ENCODE measurements at regions not wholly inside any gene's neighbourhood (a gene's known extent, or its start where the extent isn't known, plus 50 kb on each side); places are given as distances from the start of the nearest gene placed in this dataset.

GRCh38 chrX:45727761-45728160 is 527.1 kb upstream of the DIPK2B start:
- H3K36me3 ChIP-seq (ENCODE audit: control insufficient read depth, low read depth, low read length): no peaks in the 10 kb centered on the region
- H3K4me1 ChIP-seq (ENCODE audit: control insufficient read depth, low read depth, low read length): no peaks in the 10 kb centered on the region
- H3K27me3 ChIP-seq (ENCODE audit: control insufficient read depth, insufficient read depth, low read length): no peaks in the 10 kb centered on the region
- H3K4me3 ChIP-seq (ENCODE audit: low read length): no peak overlapping the region
- H3K9me3 ChIP-seq (ENCODE audit: control insufficient read depth, low read depth, low read length): peaks cover 13% of the 10 kb centered on the region
- H3K27ac ChIP-seq (ENCODE audit: low read length): no peak overlapping the region
- H3K9ac ChIP-seq (ENCODE audit: low read length): no peak overlapping the region

DNA sequence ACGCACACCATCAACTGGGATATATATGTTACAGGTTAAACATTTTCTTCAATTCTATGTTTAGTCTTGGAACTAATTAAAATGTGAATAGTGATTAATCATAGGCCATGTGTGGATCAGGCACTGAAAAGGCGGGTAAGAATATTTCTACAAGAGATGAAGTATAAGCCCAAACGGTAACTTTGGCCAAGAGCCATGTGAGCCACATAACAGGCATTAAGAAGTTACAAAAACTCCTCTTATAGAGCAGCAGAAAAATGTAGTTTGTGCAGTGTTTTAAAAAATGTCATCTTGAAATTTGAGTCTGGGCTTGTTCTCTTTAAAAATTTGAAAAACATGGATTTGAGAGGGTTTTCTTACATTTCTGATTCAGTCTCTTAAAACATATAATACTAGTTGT is 521.8 kb upstream of the DIPK2B start:
- Histone ChIP-seq H3K27ac (ENCODE audit: low read length) (no peak overlapping the region), H3K36me3 (ENCODE audit: control insufficient read depth, low read depth, low read length) (no peaks in the 10 kb centered on the region), H3K4me3 (ENCODE audit: low read length) (no peak overlapping the region), H3K9ac (ENCODE audit: low read length) (no peak overlapping the region), H3K27me3 (ENCODE audit: control insufficient read depth, insufficient read depth, low read length) (no peaks in the 10 kb centered on the region), H3K9me3 (ENCODE audit: control insufficient read depth, low read depth, low read length) (peaks cover 10% of the 10 kb centered on the region), H3K4me1 (ENCODE audit: control insufficient read depth, low read depth, low read length) (no peaks in the 10 kb centered on the region)

GRCh38 chrX:45719751-45720501 is 519.2 kb upstream of the DIPK2B start:
- Histone ChIP-seq H3K4me1 (ENCODE audit: control insufficient read depth, low read depth, low read length) (no peaks in the 10 kb centered on the region), H3K27ac (ENCODE audit: low read length) (no peak overlapping the region), H3K9me3 (ENCODE audit: control insufficient read depth, low read depth, low read length) (peaks cover 16% of the 10 kb centered on the region), H3K9ac (ENCODE audit: low read length) (no peak overlapping the region), H3K36me3 (ENCODE audit: control insufficient read depth, low read depth, low read length) (no peaks in the 10 kb centered on the region), H3K27me3 (ENCODE audit: control insufficient read depth, insufficient read depth, low read length) (no peaks in the 10 kb centered on the region), H3K4me3 (ENCODE audit: low read length) (no peak overlapping the region)

DNA sequence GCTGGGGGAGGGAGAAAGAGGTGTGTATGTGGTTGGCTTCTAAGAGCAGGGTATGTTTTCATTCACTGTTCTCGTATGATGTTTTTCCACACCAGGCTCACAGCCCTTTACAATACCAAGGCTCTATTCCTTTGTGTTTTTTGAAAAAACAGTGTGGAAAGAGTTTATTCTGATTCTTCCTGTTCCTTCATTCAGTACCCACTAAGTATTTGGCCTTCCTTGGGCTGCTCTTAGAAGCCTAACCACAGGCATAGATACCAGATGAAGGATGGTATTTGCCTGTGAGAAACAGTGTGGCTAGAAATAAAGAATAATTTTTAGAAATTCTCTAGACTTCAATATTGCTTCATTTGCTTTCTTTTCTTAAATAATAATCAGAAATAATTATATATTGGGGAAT is 518.0 kb upstream of the DIPK2B start:
- no peak overlapping the region for H3K27ac ChIP-seq (ENCODE audit: low read length)

DNA sequence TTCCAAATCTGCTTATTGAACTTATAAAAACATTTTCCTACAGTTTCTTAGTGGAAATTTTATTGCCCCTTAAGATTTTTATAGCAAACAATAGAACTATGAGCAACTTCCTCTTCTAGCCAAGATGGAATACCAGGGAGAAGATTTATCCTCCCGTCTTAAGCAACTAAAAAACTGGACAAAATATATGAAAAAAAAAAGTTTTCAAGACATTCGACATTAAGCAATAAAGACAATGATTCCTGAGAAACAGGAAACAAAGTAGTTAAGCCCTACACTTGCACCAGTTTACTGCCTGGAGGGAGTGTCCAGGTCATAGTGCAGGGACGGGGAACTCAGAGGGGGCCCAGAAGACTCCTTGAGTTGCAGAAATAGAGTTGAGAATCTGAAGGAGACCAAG is 516.1 kb upstream of the DIPK2B start:
- no peaks in the 10 kb centered on the region for H3K27me3 ChIP-seq (ENCODE audit: control insufficient read depth, insufficient read depth, low read length)
- H3K27ac ChIP-seq (ENCODE audit: low read length): no peak overlapping the region
- H3K4me3 ChIP-seq (ENCODE audit: low read length): no peak overlapping the region
- H3K9ac ChIP-seq (ENCODE audit: low read length): no peak overlapping the region
- H3K36me3 ChIP-seq (ENCODE audit: control insufficient read depth, low read depth, low read length): no peaks in the 10 kb centered on the region
- peaks cover 22% of the 10 kb centered on the region for H3K9me3 ChIP-seq (ENCODE audit: control insufficient read depth, low read depth, low read length)
- no peaks in the 10 kb centered on the region for H3K4me1 ChIP-seq (ENCODE audit: control insufficient read depth, low read depth, low read length)

More for the DNA sequence above, 518.0 kb upstream of the DIPK2B start:
- no peaks in the 10 kb centered on the region for H3K36me3 ChIP-seq (ENCODE audit: control insufficient read depth, low read depth, low read length)
- H3K4me1 ChIP-seq (ENCODE audit: control insufficient read depth, low read depth, low read length): no peaks in the 10 kb centered on the region
- no peaks in the 10 kb centered on the region for H3K27me3 ChIP-seq (ENCODE audit: control insufficient read depth, insufficient read depth, low read length)
- peaks cover 26% of the 10 kb centered on the region for H3K9me3 ChIP-seq (ENCODE audit: control insufficient read depth, low read depth, low read length)
- no peak overlapping the region for H3K9ac ChIP-seq (ENCODE audit: low read length)
- no peak overlapping the region for H3K4me3 ChIP-seq (ENCODE audit: low read length)

- no peaks in the 10 kb centered on the region for H3K4me1 ChIP-seq (ENCODE audit: control insufficient read depth, low read depth, low read length)
These were observed 515.1 kb upstream of the DIPK2B start for GRCh38 chrX:45715748-45716147.

GRCh38 chrX:45714866-45715265 is 514.2 kb upstream of the DIPK2B start:
- Histone ChIP-seq H3K4me1 (ENCODE audit: control insufficient read depth, low read depth, low read length) (no peaks in the 10 kb centered on the region), H3K9ac (ENCODE audit: low read length) (no peak overlapping the region), H3K4me3 (ENCODE audit: low read length) (no peak overlapping the region), H3K27me3 (ENCODE audit: control insufficient read depth, insufficient read depth, low read length) (no peaks in the 10 kb centered on the region), H3K36me3 (ENCODE audit: control insufficient read depth, low read depth, low read length) (no peaks in the 10 kb centered on the region), H3K27ac (ENCODE audit: low read length) (no peak overlapping the region), H3K9me3 (ENCODE audit: control insufficient read depth, low read depth, low read length) (peaks cover 29% of the 10 kb centered on the region)

More at GRCh38 chrX:45715748-45716147, 515.1 kb upstream of the DIPK2B start:
- H3K27me3 ChIP-seq (ENCODE audit: control insufficient read depth, insufficient read depth, low read length): no peaks in the 10 kb centered on the region
- peaks cover 25% of the 10 kb centered on the region for H3K9me3 ChIP-seq (ENCODE audit: control insufficient read depth, low read depth, low read length)
- H3K9ac ChIP-seq (ENCODE audit: low read length): no peak overlapping the region
- no peak overlapping the region for H3K27ac ChIP-seq (ENCODE audit: low read length)
- no peak overlapping the region for H3K4me3 ChIP-seq (ENCODE audit: low read length)
- no peaks in the 10 kb centered on the region for H3K36me3 ChIP-seq (ENCODE audit: control insufficient read depth, low read depth, low read length)

GRCh38 chrX:45712067-45712466 is 511.4 kb upstream of the DIPK2B start:
- Histone ChIP-seq H3K27ac (ENCODE audit: low read length) (no peak overlapping the region), H3K9ac (ENCODE audit: low read length) (no peak overlapping the region), H3K27me3 (ENCODE audit: control insufficient read depth, insufficient read depth, low read length) (no peaks in the 10 kb centered on the region), H3K36me3 (ENCODE audit: control insufficient read depth, low read depth, low read length) (no peaks in the 10 kb centered on the region), H3K4me1 (ENCODE audit: control insufficient read depth, low read depth, low read length) (no peaks in the 10 kb centered on the region), H3K9me3 (ENCODE audit: control insufficient read depth, low read depth, low read length) (peaks cover 32% of the 10 kb centered on the region), H3K4me3 (ENCODE audit: low read length) (no peak overlapping the region)

DNA sequence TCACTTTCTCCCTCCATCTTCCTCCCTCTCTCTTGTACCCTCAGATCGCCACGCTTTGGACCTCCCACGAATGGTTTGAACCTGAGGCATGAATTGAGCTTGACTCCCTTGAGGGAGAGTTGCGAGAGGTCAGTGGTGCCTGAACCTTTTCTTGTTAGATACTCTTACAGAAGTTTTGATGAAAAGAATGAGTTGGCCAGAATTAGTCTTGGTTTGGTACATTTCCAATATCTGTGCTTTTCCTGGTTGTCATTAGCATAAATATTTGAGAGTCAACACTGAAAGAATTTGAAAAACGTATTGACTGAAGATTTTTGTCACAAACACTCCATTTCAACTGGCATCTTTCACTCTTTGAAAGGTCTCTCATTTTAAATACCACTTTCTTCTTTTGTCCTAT is 510.6 kb upstream of the DIPK2B start:
- H3K9ac ChIP-seq (ENCODE audit: low read length): no peak overlapping the region
- H3K36me3 ChIP-seq (ENCODE audit: control insufficient read depth, low read depth, low read length): no peaks in the 10 kb centered on the region
- no peaks in the 10 kb centered on the region for H3K27me3 ChIP-seq (ENCODE audit: control insufficient read depth, insufficient read depth, low read length)
- H3K4me3 ChIP-seq (ENCODE audit: low read length): no peak overlapping the region
- H3K4me1 ChIP-seq (ENCODE audit: control insufficient read depth, low read depth, low read length): no peaks in the 10 kb centered on the region
- H3K9me3 ChIP-seq (ENCODE audit: control insufficient read depth, low read depth, low read length): peaks cover 29% of the 10 kb centered on the region
- H3K27ac ChIP-seq (ENCODE audit: low read length): no peak overlapping the region

GRCh38 chrX:45710081-45710801 is 509.6 kb upstream of the DIPK2B start:
- no peak overlapping the region for H3K27ac ChIP-seq (ENCODE audit: low read length)
- no peaks in the 10 kb centered on the region for H3K4me1 ChIP-seq (ENCODE audit: control insufficient read depth, low read depth, low read length)
- peaks cover 29% of the 10 kb centered on the region for H3K9me3 ChIP-seq (ENCODE audit: control insufficient read depth, low read depth, low read length)
- no peak overlapping the region for H3K9ac ChIP-seq (ENCODE audit: low read length)
- no peaks in the 10 kb centered on the region for H3K27me3 ChIP-seq (ENCODE audit: control insufficient read depth, insufficient read depth, low read length)
- H3K4me3 ChIP-seq (ENCODE audit: low read length): no peak overlapping the region
- no peaks in the 10 kb centered on the region for H3K36me3 ChIP-seq (ENCODE audit: control insufficient read depth, low read depth, low read length)

GRCh38 chrX:45709381-45709780 is 508.7 kb upstream of the DIPK2B start:
- Histone ChIP-seq H3K36me3 (ENCODE audit: control insufficient read depth, low read depth, low read length) (no peaks in the 10 kb centered on the region), H3K27me3 (ENCODE audit: control insufficient read depth, insufficient read depth, low read length) (no peaks in the 10 kb centered on the region), H3K27ac (ENCODE audit: low read length) (no peak overlapping the region), H3K9ac (ENCODE audit: low read length) (no peak overlapping the region), H3K9me3 (ENCODE audit: control insufficient read depth, low read depth, low read length) (peaks cover 23% of the 10 kb centered on the region), H3K4me3 (ENCODE audit: low read length) (no peak overlapping the region), H3K4me1 (ENCODE audit: control insufficient read depth, low read depth, low read length) (no peaks in the 10 kb centered on the region)

- no peaks in the 10 kb centered on the region for H3K4me1 ChIP-seq (ENCODE audit: control insufficient read depth, low read depth, low read length)
- no peak overlapping the region for H3K27ac ChIP-seq (ENCODE audit: low read length)
- peaks cover 26% of the 10 kb centered on the region for H3K9me3 ChIP-seq (ENCODE audit: control insufficient read depth, low read depth, low read length)
These were observed 498.5 kb upstream of the DIPK2B start for GRCh38 chrX:45699158-45699557.

More at GRCh38 chrX:45699158-45699557, 498.5 kb upstream of the DIPK2B start:
- Histone ChIP-seq H3K4me3 (ENCODE audit: low read length) (no peak overlapping the region), H3K36me3 (ENCODE audit: control insufficient read depth, low read depth, low read length) (no peaks in the 10 kb centered on the region), H3K27me3 (ENCODE audit: control insufficient read depth, insufficient read depth, low read length) (no peaks in the 10 kb centered on the region), H3K9ac (ENCODE audit: low read length) (no peak overlapping the region)

Data from iPS-18a (cell line).